Sigmoid colon (tissue), 3 donors: ENCODE measurements at regions not wholly inside any gene's neighbourhood (a gene's known extent, or its start where the extent isn't known, plus 50 kb on each side); places are given as distances from the start of the nearest gene placed in this dataset.

ENCODE experiments used
- CTCF ChIP-seq, 4 experiments: fragments of 450-650 bp in 3 of 4; fragments of 200-600 bp in 1 of 4; IDR thresholded peaks; one replicate each; pipeline ENCODE4 v1.5.1; 2016 to 2019; ENCODE audit warnings: antibody characterized with exemption in 4 of 4, mild to moderate bottlenecking in 3 of 4, moderate library complexity in 2 of 4
- POLR2A ChIP-seq, 2 donors: fragments of 450-650 bp; IDR thresholded peaks; one replicate each; pipeline ENCODE4 v1.6.1; 2016; ENCODE audit warnings: antibody characterized with exemption in 2 of 2, mild to moderate bottlenecking in 2 of 2, moderate library complexity in 2 of 2

- TF ChIP-seq CTCF (IDR thresholded peaks at IDR 0.05) (no peak), POLR2A (IDR thresholded peaks at IDR 0.05) (no peak)
These were observed 51.9 kb upstream of the COL5A1 start for GRCh38 chr9:134589748-134590147.
